Stimulated activated CD4-positive, alpha-beta T cell treated with anti-CD3 and anti-CD28 coated beads, Interleukin-12 subunit alpha, Interleukin-12 subunit beta, amount 100 ng/mL, for 48 hours (primary cell): ENCODE measurements at regions not wholly inside any gene's neighbourhood (a gene's known extent, or its start where the extent isn't known, plus 50 kb on each side); places are given as distances from the start of the nearest gene placed in this dataset.

Source experiments
- DNase-seq, 3 donors: peaks; one replicate each; pipeline ENCODE4 v3.0.0-alpha.2; 2020; ENCODE audit warnings: low read depth in 2 of 3, low spot score in 1 of 3

GRCh38 chr7:11895337-11895736 lies 63.3 kb upstream of the THSD7A start:
- no peak for DNase-seq

GRCh38 chr7:11896663-11897062 lies 64.7 kb upstream of the THSD7A start:
- no peak for DNase-seq

- DNase-seq = no peak
These were observed 67.2 kb upstream of the THSD7A start for GRCh38 chr7:11899247-11899646.

- no peak for DNase-seq
These were observed 78.3 kb upstream of the THSD7A start for GRCh38 chr7:11910253-11910652.

- DNase-seq = no peak
These were observed 79.9 kb upstream of the THSD7A start for GRCh38 chr7:11911900-11912299.

- DNase-seq = no peak
These were observed 82.6 kb upstream of the THSD7A start for GRCh38 chr7:11914645-11915044.

- DNase-seq = no peak
These were observed 91.5 kb upstream of the THSD7A start for GRCh38 chr7:11923376-11923930.

GRCh38 chr7:11931307-11931706 lies 99.3 kb upstream of the THSD7A start:
- no peak for DNase-seq

- DNase-seq = no peak
These were observed 102.8 kb upstream of the THSD7A start for GRCh38 chr7:11934796-11935195.

GRCh38 chr7:11935905-11936304 lies 103.9 kb upstream of the THSD7A start:
- DNase-seq = no peak

- DNase-seq = no peak
These were observed 114.8 kb upstream of the THSD7A start for GRCh38 chr7:11946794-11947193.

- no peak for DNase-seq
These were observed 118.3 kb upstream of the THSD7A start for GRCh38 chr7:11950281-11950680.

- no peak for DNase-seq
These were observed 118.9 kb upstream of the THSD7A start for GRCh38 chr7:11950942-11951341.

- no peak for DNase-seq
These were observed 119.9 kb upstream of the THSD7A start for GRCh38 chr7:11951909-11952308.

- DNase-seq = no peak
These were observed 121.0 kb upstream of the THSD7A start for GRCh38 chr7:11952972-11953371.

- DNase-seq = no peak
These were observed 125.0 kb upstream of the THSD7A start for GRCh38 chr7:11956991-11957390.

GRCh38 chr7:11957956-11958355 lies 126.0 kb upstream of the THSD7A start:
- DNase-seq = no peak

GRCh38 chr7:11959121-11959520 lies 127.1 kb upstream of the THSD7A start:
- no peak for DNase-seq

GRCh38 chr7:11960621-11961020 lies 128.6 kb upstream of the THSD7A start:
- no peak for DNase-seq

GRCh38 chr7:11969643-11970042 lies 137.6 kb upstream of the THSD7A start:
- no peak for DNase-seq

- DNase-seq = no peak
These were observed 138.1 kb upstream of the THSD7A start for GRCh38 chr7:11970132-11970531.

GRCh38 chr7:11985376-11985775 lies 153.4 kb upstream of the THSD7A start:
- DNase-seq = no peak

- no peak for DNase-seq
These were observed 154.0 kb upstream of the THSD7A start for GRCh38 chr7:11985971-11986370.

- no peak for DNase-seq
These were observed 156.2 kb upstream of the THSD7A start for GRCh38 chr7:11988186-11988585.
